Hematopoietic multipotent progenitor cell treated with erythropoietin and hydrocortisone succinate and interleukin-3 and kit ligand, for 6 days (in vitro differentiated cells): ENCODE measurements at regions not wholly inside any gene's neighbourhood (a gene's known extent, or its start where the extent isn't known, plus 50 kb on each side); places are given as distances from the start of the nearest gene placed in this dataset.

Experiments
- DNase-seq: peaks from one replicate; pipeline ENCODE4 v3.0.0-alpha.2; 2015

DNA sequence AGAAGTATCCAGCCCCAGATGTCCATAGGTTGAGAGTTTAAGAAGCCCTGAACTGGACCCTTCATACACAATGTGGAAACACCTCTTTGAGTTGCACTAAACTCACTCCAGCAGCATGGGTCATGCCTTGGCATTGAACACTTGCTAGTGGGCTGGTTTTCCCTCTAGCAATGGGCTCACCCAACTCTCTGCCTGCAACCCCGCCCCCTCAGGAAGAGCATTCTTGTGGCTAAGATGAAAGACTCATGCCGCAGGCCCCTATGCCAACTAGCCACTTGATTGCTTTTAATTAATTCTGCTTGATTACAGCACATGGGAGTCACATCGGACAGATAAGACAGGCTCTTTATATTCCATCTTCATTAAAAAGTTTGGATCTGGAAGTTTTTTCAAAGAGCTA is 136.5 kb upstream of the GJB5 start:
- no peak for DNase-seq

DNA sequence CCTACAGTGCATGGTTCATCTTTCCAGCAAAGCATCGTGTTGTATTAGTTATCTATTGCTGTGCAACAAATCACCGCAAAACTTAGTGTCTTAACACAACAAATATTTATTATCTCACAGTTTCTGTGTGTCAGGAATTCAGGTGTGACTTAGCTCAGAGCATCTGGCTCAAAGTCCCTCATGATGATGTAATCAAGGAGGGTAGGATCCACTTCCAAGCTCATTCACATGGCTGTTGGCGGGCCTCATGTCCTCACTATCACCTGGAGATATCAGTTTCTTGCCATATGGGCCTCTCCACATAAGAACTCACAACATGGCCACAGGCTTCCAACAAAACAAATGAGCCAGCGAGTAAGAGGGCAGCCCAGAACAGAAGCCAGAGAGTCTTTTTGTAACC is 135.6 kb upstream of the GJB5 start:
- no peak for DNase-seq

GRCh38 chr1:34621916-34622315 is 132.9 kb upstream of the GJB5 start:
- no peak for DNase-seq

- DNase-seq, result peak; percentile 13
These were observed 129.3 kb upstream of the GJB5 start for GRCh38 chr1:34625521-34626015.

- no peak for DNase-seq
These were observed 127.2 kb upstream of the GJB5 start for GRCh38 chr1:34627465-34628240.

GRCh38 chr1:34631126-34631525 is 123.7 kb upstream of the GJB5 start:
- no peak for DNase-seq

DNA sequence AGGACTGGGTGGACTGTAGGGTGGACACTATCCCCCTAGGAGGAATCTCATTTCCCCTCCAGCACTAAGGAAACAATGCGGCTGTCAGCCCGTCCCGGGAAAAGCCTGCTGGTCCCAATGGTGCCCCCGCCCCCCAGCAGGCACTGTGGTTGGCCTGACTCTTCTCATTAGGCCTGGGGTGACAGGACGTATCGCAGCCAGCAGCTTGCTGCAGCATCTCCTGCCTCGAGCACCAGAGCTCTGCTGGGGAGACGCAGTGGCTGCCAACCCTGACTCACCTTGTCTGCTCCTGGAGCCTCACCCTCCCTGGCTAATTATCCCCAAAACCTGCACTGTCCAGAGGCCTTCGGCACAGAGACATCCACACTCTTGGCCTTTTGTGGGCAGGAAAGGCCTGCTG is 115.1 kb upstream of the GJB5 start:
- DNase-seq, result no peak

DNA sequence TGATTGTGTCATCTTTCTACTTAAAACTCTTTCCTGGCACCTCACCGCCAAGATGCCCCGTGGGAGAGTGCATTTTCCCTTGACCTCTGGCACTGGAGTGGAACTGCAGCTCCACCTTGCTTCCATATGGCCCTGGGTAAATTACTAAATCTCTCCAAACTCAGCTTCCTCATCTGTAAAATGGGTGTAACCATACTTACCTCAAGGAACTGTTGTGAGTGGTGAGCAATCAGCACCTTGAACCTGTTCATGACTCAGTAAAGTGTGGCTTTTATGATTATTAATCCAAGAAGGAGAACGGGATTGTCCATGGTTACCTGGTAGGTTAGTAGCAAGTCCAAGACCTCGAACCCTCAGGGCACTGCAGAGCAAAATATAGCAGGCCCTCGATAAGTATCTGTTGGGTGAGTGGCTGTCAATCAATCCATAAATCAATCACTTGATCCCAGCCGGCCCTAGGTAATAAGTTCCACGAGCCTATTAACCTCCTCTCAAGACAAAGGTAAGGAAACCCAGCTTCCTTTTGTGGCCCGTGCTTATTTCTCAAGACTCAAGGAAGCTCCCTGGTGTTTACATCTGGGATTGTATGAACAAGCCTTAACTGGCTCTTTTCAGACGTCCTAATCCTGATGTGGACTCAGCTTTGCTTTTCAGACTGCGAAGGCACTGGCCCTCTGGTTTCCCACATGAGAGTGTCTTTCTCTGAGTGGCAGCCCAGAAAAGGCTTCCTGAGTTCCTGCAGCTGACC is 114.0 kb upstream of the GJB5 start:
- DNase-seq, result no peak

DNA sequence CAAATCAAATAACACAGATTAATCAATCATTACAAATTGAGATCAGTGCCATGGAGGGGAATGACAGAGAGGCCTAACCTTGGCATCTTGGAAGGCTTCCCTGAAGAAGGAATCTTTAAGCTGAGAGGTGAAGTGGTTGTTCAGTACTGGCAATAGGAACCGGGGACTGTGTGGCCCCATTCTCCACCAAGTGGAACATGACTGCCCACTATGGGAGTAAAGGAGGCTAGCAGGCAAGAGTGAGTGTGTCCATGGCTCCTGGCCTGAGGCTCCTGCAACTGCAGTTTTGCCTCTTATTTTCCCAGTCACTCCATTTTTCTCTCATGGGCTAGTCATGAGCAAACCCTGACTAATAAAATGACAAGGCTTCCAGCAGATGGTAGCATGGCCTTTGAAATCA is 112.2 kb upstream of the GJB5 start:
- peak; percentile 17 for DNase-seq

- no peak for DNase-seq
These were observed 109.6 kb upstream of the GJB5 start for GRCh38 chr1:34645109-34645688.

DNA sequence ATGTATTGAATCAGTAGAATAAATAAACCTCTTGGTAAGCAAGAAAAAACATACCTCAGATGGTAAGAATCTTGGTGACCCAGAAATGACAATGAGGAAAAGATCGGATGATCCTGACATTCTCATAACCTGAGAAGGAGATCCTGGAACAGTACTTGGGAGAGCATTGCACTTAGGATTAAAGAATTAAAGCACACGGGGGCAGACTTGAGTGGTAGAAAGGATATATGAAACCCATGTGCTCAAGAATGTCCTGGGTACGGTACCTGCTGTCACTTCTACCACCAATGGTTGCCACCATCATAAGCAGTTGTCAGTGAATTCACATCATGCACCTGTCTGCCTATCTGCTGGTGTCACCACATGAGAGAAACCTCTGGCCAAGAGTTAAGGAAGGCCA is 108.9 kb upstream of the GJB5 start:
- DNase-seq, result no peak

GRCh38 chr1:34648501-34648900 is 106.3 kb upstream of the GJB5 start:
- DNase-seq, result no peak

DNA sequence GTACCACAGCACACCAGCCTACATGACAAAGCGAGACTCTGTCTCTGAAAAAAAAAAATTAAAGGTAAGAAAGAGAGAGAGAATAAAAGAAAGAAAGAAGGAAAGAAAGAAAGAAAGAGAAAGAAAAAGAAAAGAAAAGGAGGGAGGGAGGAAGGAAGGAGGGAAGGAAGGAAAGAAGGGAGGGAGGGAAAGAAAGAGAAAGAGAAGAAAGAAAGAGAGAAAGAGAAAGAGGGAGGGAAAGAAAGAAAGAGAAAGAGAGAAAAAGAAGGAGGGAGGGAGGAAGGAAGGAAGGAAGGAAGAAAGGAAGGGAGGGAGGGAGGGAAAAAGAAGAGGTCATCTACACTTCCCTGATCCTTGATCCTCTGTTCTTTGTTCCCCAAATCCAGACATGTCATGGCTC is 104.8 kb upstream of the GJB5 start:
- no peak for DNase-seq

DNA sequence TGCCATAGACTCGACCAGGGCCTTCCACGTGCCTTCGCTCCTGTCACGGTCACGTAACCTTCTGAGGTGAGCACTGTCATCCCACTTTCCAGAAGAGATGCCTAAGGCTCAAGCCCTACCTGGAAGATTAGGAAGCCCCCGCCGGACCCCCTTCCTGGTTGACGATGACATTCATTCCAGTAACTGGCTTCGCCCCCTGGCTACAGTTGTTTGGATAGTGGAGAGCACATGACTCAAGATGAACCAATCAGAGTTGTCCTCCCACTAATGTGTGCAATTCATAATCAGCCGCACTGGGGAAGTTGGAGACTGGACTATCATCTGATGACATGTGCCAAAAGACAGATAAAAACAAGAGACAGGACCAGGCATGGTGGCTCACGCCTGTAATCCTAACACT is 104.0 kb upstream of the GJB5 start:
- no peak for DNase-seq

GRCh38 chr1:34653110-34653509 is 101.7 kb upstream of the GJB5 start:
- no peak for DNase-seq

DNA sequence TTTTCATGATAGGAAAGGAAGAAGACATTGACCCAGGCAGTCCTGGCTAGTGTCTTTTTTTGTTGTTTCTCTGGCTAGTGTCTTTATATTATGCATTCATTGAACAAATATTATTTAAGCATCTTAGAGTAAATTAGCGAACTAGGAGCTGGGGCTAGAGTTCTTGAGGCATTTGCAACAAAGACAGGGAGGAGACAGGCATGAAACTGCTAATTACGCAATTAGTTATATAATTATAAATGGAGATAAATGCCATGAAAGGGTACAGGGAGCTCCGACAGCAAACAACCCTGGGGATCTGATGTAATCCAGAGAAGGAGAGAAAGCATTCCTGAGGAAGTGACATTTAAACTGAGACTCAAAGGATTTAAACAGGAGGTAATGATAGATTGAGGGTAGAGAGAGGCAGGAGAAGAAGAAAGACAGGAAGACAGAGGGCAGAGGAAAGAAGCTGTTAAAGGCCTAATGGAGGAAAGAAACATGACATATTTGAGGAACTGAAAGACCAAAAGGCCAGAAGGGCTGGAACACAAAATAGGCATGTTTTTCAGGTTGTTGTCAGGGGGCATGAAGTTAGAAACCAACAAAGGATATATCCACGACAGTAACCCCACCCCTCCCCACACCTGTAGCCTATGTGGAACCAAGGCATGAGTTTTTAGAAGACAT is 99.5 kb upstream of the GJB5 start:
- DNase-seq, result no peak

GRCh38 chr1:34655875-34656240 is 99.0 kb upstream of the GJB5 start:
- no peak for DNase-seq

- no peak for DNase-seq
These were observed 98.5 kb upstream of the GJB5 start for GRCh38 chr1:34656299-34656698.

DNA sequence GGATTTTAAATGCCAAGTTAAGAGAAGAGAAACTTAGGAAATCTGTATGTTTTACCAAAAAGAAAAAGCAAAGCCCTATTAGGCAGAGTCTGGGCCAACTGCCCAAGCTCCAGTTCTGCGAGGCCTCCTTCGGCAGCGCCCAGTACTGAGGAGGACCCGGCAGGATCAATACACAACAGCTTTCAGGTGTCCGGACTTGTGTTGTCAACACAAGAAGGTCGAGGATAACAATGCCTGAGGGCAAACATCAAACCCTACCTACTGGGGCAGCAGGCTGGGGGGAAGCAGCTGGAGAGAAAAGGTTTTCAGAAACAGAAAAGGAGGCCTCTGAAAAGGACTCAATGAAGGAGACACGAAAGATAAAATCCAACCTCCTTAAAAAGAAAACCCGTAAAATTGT is 98.1 kb upstream of the GJB5 start:
- DNase-seq, result no peak

GRCh38 chr1:34657266-34657665 is 97.6 kb upstream of the GJB5 start:
- DNase-seq, result no peak

DNA sequence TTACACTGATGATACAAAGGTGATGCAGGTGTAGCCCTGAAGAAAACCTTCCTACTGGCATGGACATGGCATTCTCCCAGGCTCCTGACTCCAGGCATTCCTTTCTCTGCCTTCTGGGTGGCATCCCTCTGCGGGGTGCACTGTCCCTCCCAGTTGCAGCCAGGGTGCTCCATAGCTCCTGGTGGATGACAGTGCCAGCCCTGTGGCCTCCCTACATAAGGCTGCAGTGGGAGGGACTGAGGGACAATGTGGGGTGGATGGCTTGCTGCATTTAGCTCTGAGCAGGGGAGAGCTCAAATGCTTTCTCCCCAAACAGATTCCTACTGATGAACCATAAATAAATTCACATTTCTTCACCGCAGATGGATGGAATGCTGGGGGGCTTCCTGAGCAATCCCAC is 97.0 kb upstream of the GJB5 start:
- DNase-seq, result no peak

DNA sequence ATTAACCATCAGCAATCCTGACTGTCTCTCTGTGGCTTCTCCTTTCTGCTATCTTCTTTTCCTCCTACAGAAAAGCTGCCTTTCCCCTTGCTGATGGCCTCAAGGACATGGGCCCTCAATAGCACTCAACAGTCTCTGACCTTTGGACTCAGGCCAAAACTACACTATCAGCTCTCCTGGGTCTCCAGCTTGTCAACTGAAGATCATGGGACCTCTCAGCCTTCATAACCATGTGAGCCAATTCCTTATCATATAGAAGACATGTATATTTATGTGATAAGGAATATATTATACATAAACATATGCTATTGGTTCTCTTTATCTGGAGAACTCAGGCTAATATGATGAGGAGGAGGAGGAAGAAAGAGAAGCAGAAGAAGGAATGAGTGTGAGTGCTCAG is 91.8 kb upstream of the GJB5 start:
- DNase-seq, result peak; percentile 91

DNA sequence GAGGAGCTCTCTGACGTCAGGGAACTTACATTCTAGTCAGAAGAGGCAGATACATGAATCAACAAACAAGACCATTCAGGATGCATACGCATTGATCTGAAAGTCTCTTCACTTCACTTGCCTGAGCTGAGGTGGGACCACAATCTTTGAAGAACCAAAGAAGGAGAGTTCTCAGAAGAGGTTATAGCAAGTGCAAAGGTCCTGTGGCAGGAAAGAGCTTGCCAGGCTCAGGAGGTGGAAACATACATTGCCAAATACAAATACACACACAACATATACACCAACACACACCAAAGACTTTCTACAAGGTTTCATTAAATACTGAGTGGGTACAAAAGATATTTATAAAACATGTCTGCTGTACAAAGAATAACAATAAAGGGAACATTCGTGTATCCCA is 86.8 kb upstream of the GJB5 start:
- no peak for DNase-seq

- no peak for DNase-seq
These were observed 83.9 kb upstream of the GJB5 start for GRCh38 chr1:34670982-34671381.
